Loucy (cell line): ENCODE measurements at regions not wholly inside any gene's neighbourhood (a gene's known extent, or its start where the extent isn't known, plus 50 kb on each side); places are given as distances from the start of the nearest gene placed in this dataset.

Source experiments
- H2AFZ ChIP-seq: fragments of 200-600 bp; sonication (generic); 2 replicates; pipeline ENCODE4 v1.6.0; 2016; ENCODE audit warnings: antibody characterized with exemption, mild to moderate bottlenecking, low read length, moderate library complexity
- H3F3A ChIP-seq: fragments of 200-600 bp; 2 replicates; pipeline ENCODE4 v1.6.0; 2016; ENCODE audit warnings: antibody characterized with exemption, low read depth, mild to moderate bottlenecking
- H3K27me3 ChIP-seq: fragments of 200-600 bp; sonication (generic); 2 replicates; pipeline ENCODE4 v1.6.1; 2014; ENCODE audit warnings: low read length, mild to moderate bottlenecking; ENCODE audit not compliant: insufficient read depth, poor library complexity, severe bottlenecking
- H3K36me3 ChIP-seq: fragments of 200-600 bp; sonication (generic); 2 replicates; pipeline ENCODE4 v1.6.1; 2016; ENCODE audit warnings: low read length; ENCODE audit not compliant: insufficient read depth
- H3K4me1 ChIP-seq: fragments of 200-600 bp; sonication (generic); 2 replicates; pipeline ENCODE4 v1.5.1; 2014; ENCODE audit warnings: low read length, mild to moderate bottlenecking; ENCODE audit not compliant: insufficient read depth, poor library complexity, severe bottlenecking
- H3K4me2 ChIP-seq: fragments of 200-600 bp; sonication (generic); 2 replicates; pipeline ENCODE4 v1.6.0; 2014; ENCODE audit warnings: antibody characterized with exemption, low read length, low read depth, mild to moderate bottlenecking; ENCODE audit not compliant: poor library complexity, severe bottlenecking
- H3K4me3 ChIP-seq: fragments of 200-600 bp; sonication (generic); 2 replicates; pipeline ENCODE4 v1.5.1; 2014; ENCODE audit warnings: low read length, mild to moderate bottlenecking, mixed read lengths; ENCODE audit not compliant: poor library complexity, severe bottlenecking
- H3K79me2 ChIP-seq: fragments of 200-600 bp; sonication (generic); 2 replicates; pipeline ENCODE4 v1.6.1; 2014; ENCODE audit warnings: low read length; ENCODE audit not compliant: insufficient read depth
- H3K9ac ChIP-seq: fragments of 200-600 bp; sonication (generic); 2 replicates; pipeline ENCODE4 v1.6.0; 2014; ENCODE audit warnings: mild to moderate bottlenecking, low read depth, low read length, moderate library complexity; ENCODE audit not compliant: poor library complexity, severe bottlenecking
- H3K9me2 ChIP-seq: fragments of 200-600 bp; sonication (generic); replicated peaks from 2 replicates; pipeline ENCODE4 v1.6.1; 2016; ENCODE audit warnings: low read depth, low read length, mixed read lengths
- H3K9me3 ChIP-seq: fragments of 200-600 bp; sonication (generic); 2 replicates; pipeline ENCODE4 v1.6.1; 2014; ENCODE audit warnings: mild to moderate bottlenecking, antibody characterized with exemption, low read length, low read depth; ENCODE audit not compliant: insufficient read depth
- H4K20me1 ChIP-seq: fragments of 200-600 bp; sonication (generic); 2 replicates; pipeline ENCODE4 v1.6.0; 2014; ENCODE audit warnings: antibody characterized with exemption, low read length, mild to moderate bottlenecking; ENCODE audit not compliant: insufficient read depth, poor library complexity, severe bottlenecking
- CTCF ChIP-seq: fragments of 200-600 bp; sonication (generic); conservative IDR thresholded peaks from 2 replicates; pipeline ENCODE4 v1.5.1; 2014; ENCODE audit warnings: mild to moderate bottlenecking, antibody characterized with exemption, low read length
- EZH2phosphoT487 ChIP-seq: fragments of 200-600 bp; IDR thresholded peaks from 2 replicates; pipeline ENCODE4 v1.6.1; 2018; ENCODE audit warnings: antibody characterized with exemption, mild to moderate bottlenecking, moderate library complexity, borderline replicate concordance

GRCh38 chr5:27821681-27822080 is 783.3 kb upstream of the CDH9 start:
- TF ChIP-seq EZH2phosphoT487, result no peak
- TF ChIP-seq CTCF, result no peak
- Histone ChIP-seq H3K4me3 (no peak overlapping the region), H3K79me2 (no peaks in the 10 kb centered on the region), H3K9me2 (no peaks in the 10 kb centered on the region), H3F3A (no peaks in the 10 kb centered on the region), H2AFZ (no peak overlapping the region), H3K27me3 (no peaks in the 10 kb centered on the region), H3K4me2 (no peak overlapping the region), H3K36me3 (no peaks in the 10 kb centered on the region), H3K9ac (no peak overlapping the region), H3K4me1 (no peaks in the 10 kb centered on the region), H3K9me3 (no peaks in the 10 kb centered on the region), H4K20me1 (no peaks in the 10 kb centered on the region)

GRCh38 chr5:27818888-27819287 is 780.5 kb upstream of the CDH9 start:
- Histone ChIP-seq H3K27me3 (no peaks in the 10 kb centered on the region), H3K4me3 (no peak overlapping the region)

GRCh38 chr5:27814983-27815382 is 776.6 kb upstream of the CDH9 start:
- Histone ChIP-seq H3K79me2 (no peaks in the 10 kb centered on the region), H3K9me3 (no peaks in the 10 kb centered on the region), H3K9ac (no peak overlapping the region), H3K27me3 (no peaks in the 10 kb centered on the region), H3K4me2 (no peak overlapping the region), H3F3A (no peaks in the 10 kb centered on the region), H3K36me3 (no peaks in the 10 kb centered on the region), H3K9me2 (no peaks in the 10 kb centered on the region), H4K20me1 (no peaks in the 10 kb centered on the region), H3K4me1 (no peaks in the 10 kb centered on the region), H3K4me3 (no peak overlapping the region), H2AFZ (no peak overlapping the region)
- TF ChIP-seq EZH2phosphoT487, result no peak
- TF ChIP-seq CTCF, result no peak

More at GRCh38 chr5:27818888-27819287, 780.5 kb upstream of the CDH9 start:
- H3K79me2 ChIP-seq, result no peaks in the 10 kb centered on the region
- no peaks in the 10 kb centered on the region for H3K36me3 ChIP-seq
- no peak overlapping the region for H2AFZ ChIP-seq
- no peaks in the 10 kb centered on the region for H3K4me1 ChIP-seq
- no peak overlapping the region for H3K4me2 ChIP-seq
- H3K9ac ChIP-seq, result no peak overlapping the region
- H3K9me2 ChIP-seq, result no peaks in the 10 kb centered on the region
- no peaks in the 10 kb centered on the region for H3K9me3 ChIP-seq
- H3F3A ChIP-seq, result no peaks in the 10 kb centered on the region
- no peaks in the 10 kb centered on the region for H4K20me1 ChIP-seq
- no peak for TF ChIP-seq EZH2phosphoT487
- TF ChIP-seq CTCF, result no peak
